Prostate gland (tissue), 2 donors: ENCODE measurements at regions not wholly inside any gene's neighbourhood (a gene's known extent, or its start where the extent isn't known, plus 50 kb on each side); places are given as distances from the start of the nearest gene placed in this dataset.

ENCODE experiments used
- DNase-seq: peaks from one replicate; pipeline ENCODE4 v3.0.0-alpha.2; 2019; ENCODE audit warnings: low spot score
- H3K27ac ChIP-seq, 2 donors: fragments of 200-600 bp; sonication (generic); 2 replicates each; pipeline ENCODE4 v1.5.1; 2017 to 2019
- H3K27me3 ChIP-seq: fragments of 200-600 bp; sonication (generic); replicated peaks from 2 replicates; pipeline ENCODE4 v1.5.1; 2019; ENCODE audit not compliant: insufficient read depth
- H3K36me3 ChIP-seq, 2 donors: fragments of 200-600 bp; sonication (generic); 1 replicate in 1 of 2; 2 replicates in 1 of 2; pipeline versions ENCODE4 v1.5.1 to v1.8.1; 2017 to 2019
- H3K4me1 ChIP-seq: fragments of 200-600 bp; sonication (generic); replicated peaks from 2 replicates; pipeline ENCODE4 v1.5.1; 2019
- H3K4me3 ChIP-seq, 2 donors: fragments of 200-600 bp; sonication (generic); 2 replicates each; pipeline ENCODE4 v1.5.1; 2017 to 2019
- H3K9me3 ChIP-seq: fragments of 200-600 bp; sonication (generic); 2 replicates; pipeline ENCODE4 v1.5.1; 2017
- CTCF ChIP-seq, 4 experiments: fragments of 200-600 bp in 2 of 4; fragments of 450-650 bp in 2 of 4; sonication (generic) in 2 of 4; IDR thresholded peaks; 1 replicate in 3 of 4; 2 replicates in 1 of 4; pipeline ENCODE4 v1.5.1; 2016 to 2019; ENCODE audit warnings: antibody characterized with exemption in 4 of 4, mild to moderate bottlenecking in 2 of 4, moderate library complexity in 2 of 4
- POLR2A ChIP-seq: fragments of 450-650 bp; IDR thresholded peaks from one replicate; pipeline ENCODE4 v1.6.1; 2016; ENCODE audit warnings: antibody characterized with exemption, mild to moderate bottlenecking
- POLR2AphosphoS5 ChIP-seq: sonication (generic); formaldehyde crosslinking; IDR thresholded peaks from one replicate; pipeline ENCODE4 v1.6.1; 2017; ENCODE audit warnings: antibody characterized with exemption
- WGBS: methylation state at CpG from one replicate; pipeline ENCODE4 v1.1.5; 2018; 5-methylcytosine and 5-hydroxymethylcytosine counted together
- intact Hi-C: fragments of 100-400 bp; cut with DNase I; formaldehyde crosslinking; loops from one replicate; pipeline ENCODE4 v1.14.2; 2022

GRCh38 chr22:48359613-48359965, 1468.1 kb downstream of the BRD1 start:
- H3K4me1 ChIP-seq = no peaks in the 10 kb centered on the region
- H3K27me3 ChIP-seq = no peaks in the 10 kb centered on the region
- intact Hi-C loops = no loop called here
- H3K36me3 ChIP-seq = no peaks in the 10 kb centered on the region
- no peak overlapping the region for H3K4me3 ChIP-seq
- no peak overlapping the region for H3K27ac ChIP-seq
- TF ChIP-seq CTCF (IDR thresholded peaks at IDR 0.05) (no peak), POLR2A (no peak), POLR2AphosphoS5 (no peak)
- H3K9me3 ChIP-seq = no peaks in the 10 kb centered on the region
- no peak for DNase-seq
- 79% methylated on average over 14 of the region's 14 CpGs for WGBS

DNA sequence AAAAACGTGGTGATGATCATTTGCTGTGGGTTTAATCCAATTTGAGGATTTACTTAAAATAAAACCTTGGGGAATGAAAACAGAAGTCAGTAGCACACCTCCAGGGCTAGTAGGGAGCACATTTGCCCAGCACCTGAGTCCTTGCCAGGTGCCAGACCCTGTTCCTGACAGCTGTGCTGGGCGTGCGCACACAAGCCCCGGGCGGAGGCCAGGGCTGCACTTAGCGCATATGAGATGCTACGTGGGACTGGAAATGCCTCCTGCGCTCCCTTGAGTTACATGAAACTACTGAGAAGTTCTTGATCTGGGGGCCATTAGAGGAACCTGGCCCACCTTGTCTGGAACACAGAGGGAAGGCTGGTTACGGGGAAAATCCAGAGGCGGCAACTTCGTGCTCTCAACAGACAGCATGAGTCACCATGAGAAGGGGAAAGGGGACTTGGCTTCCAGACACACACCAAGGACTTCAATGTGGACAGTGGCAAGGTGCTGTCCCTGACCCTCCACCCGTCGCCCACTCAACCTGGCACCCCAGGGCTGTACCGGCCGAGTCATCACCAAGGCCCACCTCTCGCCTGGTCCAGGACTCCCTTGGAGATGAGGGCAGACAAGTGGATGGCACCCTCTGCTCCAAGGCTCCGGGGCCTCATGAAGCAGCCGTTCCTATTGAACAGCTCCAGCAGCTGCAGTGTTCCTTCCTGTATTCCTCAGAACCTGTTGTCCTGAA, 1468.6 kb downstream of the BRD1 start:
- no peak for DNase-seq
- WGBS = 72% methylated on average over 18 of the region's 18 CpGs

DNA sequence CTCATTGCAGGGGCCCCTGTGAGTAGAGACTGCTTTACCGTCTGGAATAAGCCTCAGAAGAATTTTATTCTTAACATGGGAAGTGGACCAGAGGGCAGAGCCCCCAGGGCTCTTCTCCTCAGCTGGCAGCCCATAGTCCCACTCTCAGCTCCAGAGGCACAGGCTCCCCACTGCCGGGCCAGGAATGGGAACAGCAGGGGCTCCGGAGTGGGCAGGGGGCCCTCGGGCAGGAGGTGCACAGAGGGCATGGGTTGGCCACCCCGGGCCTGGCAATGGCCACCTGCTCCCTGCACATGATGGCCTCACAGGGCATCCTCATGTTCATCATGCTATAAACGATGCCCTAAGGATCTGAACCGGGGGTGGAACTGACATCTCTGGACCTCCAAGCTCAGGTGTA, 1469.7 kb downstream of the BRD1 start:
- H3K4me1 ChIP-seq = no peaks in the 10 kb centered on the region
- no peak for TF ChIP-seq POLR2A
- TF ChIP-seq CTCF (IDR thresholded peaks at IDR 0.05) = no peak
- no peak for TF ChIP-seq POLR2AphosphoS5
- no peak overlapping the region for H3K4me3 ChIP-seq
- intact Hi-C loops = no loop called here
- no peak for DNase-seq
- no peaks in the 10 kb centered on the region for H3K27me3 ChIP-seq
- 86% methylated on average over 4 of the region's 7 CpGs for WGBS
- H3K27ac ChIP-seq = no peak overlapping the region
- no peaks in the 10 kb centered on the region for H3K36me3 ChIP-seq
- H3K9me3 ChIP-seq = no peaks in the 10 kb centered on the region

More for the DNA sequence above, 1468.6 kb downstream of the BRD1 start:
- H3K9me3 ChIP-seq = no peaks in the 10 kb centered on the region
- no peak overlapping the region for H3K27ac ChIP-seq
- H3K27me3 ChIP-seq = no peaks in the 10 kb centered on the region
- no peaks in the 10 kb centered on the region for H3K36me3 ChIP-seq
- H3K4me1 ChIP-seq = no peaks in the 10 kb centered on the region
- intact Hi-C loops = no loop called here
- TF ChIP-seq POLR2A = no peak
- TF ChIP-seq CTCF (IDR thresholded peaks at IDR 0.05) = no peak
- no peak for TF ChIP-seq POLR2AphosphoS5
- no peak overlapping the region for H3K4me3 ChIP-seq

GRCh38 chr22:48357196-48357595, 1470.5 kb downstream of the BRD1 start:
- H3K36me3 ChIP-seq = no peaks in the 10 kb centered on the region
- TF ChIP-seq POLR2A (no peak), POLR2AphosphoS5 (no peak), CTCF (IDR thresholded peaks at IDR 0.05) (no peak)
- no peak overlapping the region for H3K4me3 ChIP-seq
- H3K27ac ChIP-seq = no peak overlapping the region
- 75% methylated on average over 13 of the region's 13 CpGs for WGBS
- intact Hi-C loops = no loop called here
- no peaks in the 10 kb centered on the region for H3K27me3 ChIP-seq
- no peaks in the 10 kb centered on the region for H3K4me1 ChIP-seq
- no peak for DNase-seq
- no peaks in the 10 kb centered on the region for H3K9me3 ChIP-seq

- TF ChIP-seq POLR2AphosphoS5 (no peak), CTCF (IDR thresholded peaks at IDR 0.05) (no peak), POLR2A (no peak)
- no peak for DNase-seq
- no peaks in the 10 kb centered on the region for H3K9me3 ChIP-seq
- H3K4me3 ChIP-seq = no peak overlapping the region
- intact Hi-C loops = no loop called here
- H3K4me1 ChIP-seq = no peaks in the 10 kb centered on the region
- H3K27ac ChIP-seq = no peak overlapping the region
- WGBS = 89% methylated on average over 5 of the region's 5 CpGs
- H3K36me3 ChIP-seq = no peaks in the 10 kb centered on the region
- no peaks in the 10 kb centered on the region for H3K27me3 ChIP-seq
These were observed 1470.9 kb downstream of the BRD1 start for GRCh38 chr22:48356731-48357130.
